GM13977 (cell line): ENCODE measurements at regions not wholly inside any gene's neighbourhood (a gene's known extent, or its start where the extent isn't known, plus 50 kb on each side); places are given as distances from the start of the nearest gene placed in this dataset.

Source experiments
- DNase-seq: peaks from one replicate; pipeline ENCODE4 v3.0.0; 2012; ENCODE audit warnings: low spot score
- in situ Hi-C: fragments of 300-500 bp; cut with MboI; formaldehyde crosslinking; loops from one replicate; pipeline ENCODE4 v1.12.0; 2022; ENCODE audit warnings: low sequenced_read_pairs, low pct_unique_long_range_greater_than_20kb, mixed read lengths, inconsistent platforms; ENCODE audit not compliant: unreplicated experiment
- TF ChIP-seq, protein P1 (sequence below): IDR thresholded peaks from 2 replicates; pipeline ENCODE4 v1.5.1; 2012; ENCODE audit warnings: mild to moderate bottlenecking, control low read depth; ENCODE audit not compliant: insufficient read depth; ENCODE audit errors: extremely low read depth, missing control alignments

DNA sequence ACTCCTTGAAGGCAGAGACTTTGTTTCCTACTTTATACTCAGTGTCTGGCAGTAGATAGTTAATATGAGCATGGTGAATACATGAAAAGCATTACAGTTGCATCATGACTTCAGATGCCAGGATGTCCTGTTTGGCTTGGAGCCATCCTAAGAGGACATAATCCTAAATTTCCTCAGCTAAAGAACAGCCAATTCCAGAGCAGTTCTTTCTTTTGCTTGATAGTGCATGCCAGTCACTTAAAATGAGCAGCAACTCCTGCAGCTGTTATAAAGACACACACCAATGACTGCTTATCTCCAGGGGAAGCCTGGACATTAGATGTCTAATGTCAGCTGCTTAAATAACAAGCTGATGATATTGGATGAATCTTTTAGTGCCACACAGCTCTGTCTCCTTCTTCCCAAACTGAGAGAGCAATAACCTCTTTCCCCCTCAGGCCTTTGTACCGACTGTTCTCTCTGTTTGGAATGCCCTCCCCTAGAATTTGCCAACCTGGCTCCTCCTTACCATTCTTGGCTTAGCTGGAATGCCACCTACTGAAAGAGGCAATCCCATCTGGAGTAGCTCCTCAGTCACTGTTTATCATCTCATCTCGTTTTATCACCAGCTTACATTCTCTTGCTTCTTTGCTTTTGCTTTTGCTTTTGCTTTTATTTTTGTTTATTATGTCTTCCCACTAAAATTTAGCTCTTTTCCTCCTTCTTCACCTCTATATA is 100.8 kb upstream of the USP38 start:
- TF ChIP-seq, protein P1, sequence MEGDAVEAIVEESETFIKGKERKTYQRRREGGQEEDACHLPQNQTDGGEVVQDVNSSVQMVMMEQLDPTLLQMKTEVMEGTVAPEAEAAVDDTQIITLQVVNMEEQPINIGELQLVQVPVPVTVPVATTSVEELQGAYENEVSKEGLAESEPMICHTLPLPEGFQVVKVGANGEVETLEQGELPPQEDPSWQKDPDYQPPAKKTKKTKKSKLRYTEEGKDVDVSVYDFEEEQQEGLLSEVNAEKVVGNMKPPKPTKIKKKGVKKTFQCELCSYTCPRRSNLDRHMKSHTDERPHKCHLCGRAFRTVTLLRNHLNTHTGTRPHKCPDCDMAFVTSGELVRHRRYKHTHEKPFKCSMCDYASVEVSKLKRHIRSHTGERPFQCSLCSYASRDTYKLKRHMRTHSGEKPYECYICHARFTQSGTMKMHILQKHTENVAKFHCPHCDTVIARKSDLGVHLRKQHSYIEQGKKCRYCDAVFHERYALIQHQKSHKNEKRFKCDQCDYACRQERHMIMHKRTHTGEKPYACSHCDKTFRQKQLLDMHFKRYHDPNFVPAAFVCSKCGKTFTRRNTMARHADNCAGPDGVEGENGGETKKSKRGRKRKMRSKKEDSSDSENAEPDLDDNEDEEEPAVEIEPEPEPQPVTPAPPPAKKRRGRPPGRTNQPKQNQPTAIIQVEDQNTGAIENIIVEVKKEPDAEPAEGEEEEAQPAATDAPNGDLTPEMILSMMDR: no peak
- no peak for DNase-seq
- in situ Hi-C loops: no loop called here

DNA sequence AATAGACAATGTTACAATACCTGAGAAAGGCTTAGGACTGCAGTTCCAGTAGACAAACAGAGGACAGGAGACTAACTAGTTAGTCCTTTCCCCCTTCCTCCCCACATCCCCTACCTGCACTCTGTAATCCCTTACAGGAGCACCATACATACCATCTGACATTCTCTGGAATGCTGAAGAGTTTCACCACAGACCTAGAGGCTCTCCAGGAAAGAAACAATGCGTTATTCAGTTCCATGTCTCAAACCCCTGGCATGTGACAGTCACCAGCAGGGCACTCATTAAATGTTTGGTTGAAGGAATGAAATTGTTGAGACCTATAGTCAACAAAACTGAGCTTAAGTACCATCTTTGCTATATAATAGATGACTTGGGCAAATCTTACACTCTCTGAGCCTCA is 100.2 kb upstream of the USP38 start:
- DNase-seq: no peak
- in situ Hi-C loops: no loop called here
- TF ChIP-seq, protein P1: no peak

DNA sequence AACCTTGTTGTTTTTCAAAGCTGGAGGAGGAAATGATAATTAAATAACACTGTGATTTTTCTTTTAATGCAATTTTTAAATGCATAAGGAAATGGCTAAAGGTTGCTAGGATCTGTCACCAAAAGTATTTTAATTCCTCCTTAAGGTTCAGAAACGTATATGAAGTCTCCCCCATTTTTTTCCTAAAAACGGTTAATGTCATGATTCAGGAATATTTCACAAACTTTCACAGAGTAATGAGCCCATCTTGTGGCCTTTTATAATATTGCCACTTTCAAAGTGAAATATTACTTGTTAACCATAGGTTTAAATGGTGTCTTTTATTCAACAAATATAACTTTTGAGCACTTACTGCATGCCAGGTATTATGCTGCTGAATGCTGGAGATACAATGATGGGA is 99.5 kb upstream of the USP38 start:
- TF ChIP-seq, protein P1: no peak
- in situ Hi-C loops: no loop called here
- no peak for DNase-seq

DNA sequence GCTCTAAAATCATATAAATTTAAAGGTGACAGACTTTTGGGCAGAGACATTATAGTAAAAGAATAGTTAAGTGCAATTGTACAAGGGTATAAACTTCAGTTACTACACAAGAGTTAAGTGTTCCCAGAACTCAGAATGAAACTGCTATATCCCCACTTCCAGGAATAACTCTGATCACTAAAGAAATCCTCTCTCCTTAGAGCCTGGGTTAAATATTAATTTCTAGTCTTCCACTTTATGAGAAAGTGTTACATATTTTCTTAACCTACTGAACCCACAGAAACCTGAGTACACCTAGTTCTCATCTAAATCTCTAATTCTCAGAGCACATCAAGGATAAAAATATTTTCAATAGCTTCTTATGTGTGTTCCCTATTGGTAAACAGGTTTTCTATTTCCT is 99.1 kb upstream of the USP38 start:
- in situ Hi-C loops: no loop called here
- no peak for DNase-seq
- TF ChIP-seq, protein P1: no peak

DNA sequence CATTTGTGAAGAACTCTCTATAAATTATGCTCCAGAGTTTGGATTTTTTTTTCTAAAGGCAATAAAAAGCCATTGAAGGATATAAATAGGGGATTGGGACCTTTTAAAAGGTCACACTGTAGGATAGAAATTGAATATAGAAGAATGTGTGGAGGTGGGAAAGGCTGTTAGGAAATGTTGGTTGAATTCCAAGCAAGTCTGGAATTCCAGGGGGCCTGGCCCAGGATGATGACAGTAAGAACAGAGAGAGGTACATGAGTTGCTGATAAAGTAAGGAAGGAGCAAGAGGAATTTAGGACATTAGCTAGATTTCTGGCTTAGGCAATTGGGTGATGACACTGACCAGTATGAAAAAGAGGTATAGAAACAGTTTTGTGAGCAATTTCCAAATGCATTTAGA is 95.4 kb upstream of the USP38 start:
- in situ Hi-C loops: no loop called here
- no peak for DNase-seq
- TF ChIP-seq, protein P1: no peak

DNA sequence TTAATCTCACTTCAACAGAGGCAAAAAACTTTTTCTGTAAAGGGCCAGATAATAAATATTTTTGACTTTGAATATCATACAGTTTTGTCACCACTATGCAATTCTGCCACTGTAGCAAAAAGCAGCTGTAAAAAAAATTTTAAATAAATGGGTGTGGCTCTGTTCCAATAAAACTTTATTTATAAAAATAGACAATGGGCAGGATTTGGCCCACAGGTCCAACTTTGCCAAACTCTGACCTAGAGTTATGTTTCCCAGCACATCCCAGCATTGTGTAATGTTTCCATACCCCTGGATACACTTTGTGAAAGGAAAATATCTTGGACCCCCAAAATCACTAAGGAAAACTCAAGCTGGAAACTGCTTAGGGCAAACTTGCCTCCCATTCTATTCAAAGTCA is 94.9 kb upstream of the USP38 start:
- in situ Hi-C loops: no loop called here
- TF ChIP-seq, protein P1: no peak

More for the DNA sequence above, 94.9 kb upstream of the USP38 start:
- DNase-seq: no peak
